Thoracic aorta (tissue), 2 donors: ENCODE measurements at regions not wholly inside any gene's neighbourhood (a gene's known extent, or its start where the extent isn't known, plus 50 kb on each side); places are given as distances from the start of the nearest gene placed in this dataset.

ENCODE experiments used
- ATAC-seq: fragments of 150-250 bp; one replicate; pipeline ENCODE4 v1.8.0; 2017; ENCODE audit warnings: low read depth; ENCODE audit not compliant: insufficient number of reproducible peaks, low FRiP score
- DNase-seq: peaks from one replicate; pipeline ENCODE4 v3.0.0-alpha.2; 2020; ENCODE audit warnings: low spot score
- H3K27ac ChIP-seq, 2 donors: fragments of 200-600 bp; sonication (generic); 1 replicate in 1 of 2; 2 replicates in 1 of 2; pipeline ENCODE4 v1.5.1; 2016; ENCODE audit warnings: mild to moderate bottlenecking in 2 of 2, moderate library complexity in 2 of 2
- H3K27me3 ChIP-seq: fragments of 200-600 bp; sonication (generic); replicated peaks from 2 replicates; pipeline ENCODE4 v1.6.0; 2016; ENCODE audit warnings: mild to moderate bottlenecking; ENCODE audit not compliant: insufficient read depth
- H3K36me3 ChIP-seq: fragments of 200-600 bp; sonication (generic); one replicate; pipeline ENCODE4 v1.5.1; 2016
- H3K4me1 ChIP-seq, 2 donors: fragments of 200-600 bp; sonication (generic); 1 replicate in 1 of 2; 2 replicates in 1 of 2; pipeline versions ENCODE4 v1.5.1 to v1.6.0; 2016; ENCODE audit warnings: low read depth in 2 of 2, mild to moderate bottlenecking in 1 of 2; ENCODE audit not compliant: control insufficient read depth in 1 of 2
- H3K4me3 ChIP-seq: fragments of 200-600 bp; sonication (generic); 2 replicates; pipeline ENCODE4 v1.5.1; 2016; ENCODE audit warnings: mild to moderate bottlenecking
- H3K9me3 ChIP-seq: fragments of 200-600 bp; sonication (generic); 2 replicates; pipeline ENCODE4 v1.5.1; 2016
- TF ChIP-seq, protein P1 (sequence below): fragments of 200-600 bp; sonication (generic); IDR thresholded peaks from one replicate; pipeline ENCODE4 v1.5.1; 2019; ENCODE audit warnings: antibody characterized with exemption

- no peaks in the 10 kb centered on the region for H3K36me3 ChIP-seq
- no peak overlapping the region for H3K4me3 ChIP-seq
- H3K9me3 ChIP-seq: no peaks in the 10 kb centered on the region
- ATAC-seq (no peak), DNase-seq (no peak)
- no peak overlapping the region for H3K27ac ChIP-seq
- H3K27me3 ChIP-seq: no peaks in the 10 kb centered on the region
- no peaks in the 10 kb centered on the region for H3K4me1 ChIP-seq
- TF ChIP-seq, protein P1, sequence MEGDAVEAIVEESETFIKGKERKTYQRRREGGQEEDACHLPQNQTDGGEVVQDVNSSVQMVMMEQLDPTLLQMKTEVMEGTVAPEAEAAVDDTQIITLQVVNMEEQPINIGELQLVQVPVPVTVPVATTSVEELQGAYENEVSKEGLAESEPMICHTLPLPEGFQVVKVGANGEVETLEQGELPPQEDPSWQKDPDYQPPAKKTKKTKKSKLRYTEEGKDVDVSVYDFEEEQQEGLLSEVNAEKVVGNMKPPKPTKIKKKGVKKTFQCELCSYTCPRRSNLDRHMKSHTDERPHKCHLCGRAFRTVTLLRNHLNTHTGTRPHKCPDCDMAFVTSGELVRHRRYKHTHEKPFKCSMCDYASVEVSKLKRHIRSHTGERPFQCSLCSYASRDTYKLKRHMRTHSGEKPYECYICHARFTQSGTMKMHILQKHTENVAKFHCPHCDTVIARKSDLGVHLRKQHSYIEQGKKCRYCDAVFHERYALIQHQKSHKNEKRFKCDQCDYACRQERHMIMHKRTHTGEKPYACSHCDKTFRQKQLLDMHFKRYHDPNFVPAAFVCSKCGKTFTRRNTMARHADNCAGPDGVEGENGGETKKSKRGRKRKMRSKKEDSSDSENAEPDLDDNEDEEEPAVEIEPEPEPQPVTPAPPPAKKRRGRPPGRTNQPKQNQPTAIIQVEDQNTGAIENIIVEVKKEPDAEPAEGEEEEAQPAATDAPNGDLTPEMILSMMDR: no peak
Measured at GRCh38 chr5:165137701-165138100, 1632.3 kb downstream of the MAT2B start.

DNA sequence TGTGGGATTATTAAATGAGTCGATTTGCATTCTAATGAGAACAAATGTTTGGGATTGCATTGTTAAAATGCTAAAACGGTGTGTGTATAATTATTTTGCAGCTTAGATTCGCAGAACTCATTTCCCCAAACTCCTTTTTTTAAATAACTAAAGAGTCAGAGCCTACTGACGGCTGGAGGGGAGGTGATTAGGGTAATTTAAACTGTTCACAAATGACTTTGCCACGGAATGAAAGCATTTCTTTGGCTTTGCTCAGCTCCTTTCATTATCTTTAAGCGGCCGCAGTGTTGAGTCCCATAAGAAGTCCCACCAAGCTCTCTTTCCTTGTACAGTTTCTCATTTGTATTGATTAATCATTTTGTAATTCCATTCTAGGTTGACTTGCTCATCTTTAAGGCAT lies 1632.8 kb downstream of the MAT2B start:
- ATAC-seq (no peak), DNase-seq (no peak)
- no peaks in the 10 kb centered on the region for H3K36me3 ChIP-seq
- H3K27ac ChIP-seq: no peak overlapping the region
- H3K4me3 ChIP-seq: no peak overlapping the region
- no peaks in the 10 kb centered on the region for H3K4me1 ChIP-seq
- TF ChIP-seq, protein P1: no peak
- no peaks in the 10 kb centered on the region for H3K9me3 ChIP-seq
- no peaks in the 10 kb centered on the region for H3K27me3 ChIP-seq

GRCh38 chr5:165139262-165139661 lies 1633.8 kb downstream of the MAT2B start:
- H3K4me1 ChIP-seq: no peaks in the 10 kb centered on the region
- no peak overlapping the region for H3K4me3 ChIP-seq
- no peak for ATAC-seq
- TF ChIP-seq, protein P1: no peak
- H3K9me3 ChIP-seq: no peaks in the 10 kb centered on the region
- H3K36me3 ChIP-seq: no peaks in the 10 kb centered on the region
- no peak overlapping the region for H3K27ac ChIP-seq
- no peaks in the 10 kb centered on the region for H3K27me3 ChIP-seq
- DNase-seq: no peak

DNA sequence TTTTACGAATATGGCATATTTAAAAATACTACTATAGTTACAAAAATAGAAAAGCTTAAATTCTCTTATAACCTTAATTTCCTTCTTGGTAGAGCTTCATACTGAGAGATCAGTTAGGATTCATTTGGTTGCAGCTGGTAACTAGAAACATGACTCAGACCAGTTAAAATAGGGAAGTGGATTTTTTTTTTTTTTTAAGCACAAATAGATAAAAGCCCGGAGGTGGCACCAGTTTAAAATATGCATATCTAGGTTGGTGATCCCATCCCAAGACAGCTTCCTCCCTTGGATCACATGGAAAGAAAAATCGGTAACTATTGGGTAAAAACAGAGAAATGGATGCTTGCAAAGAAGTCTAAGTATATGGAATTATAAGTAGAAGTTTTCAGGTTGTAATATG lies 1634.3 kb downstream of the MAT2B start:
- H3K27me3 ChIP-seq: no peaks in the 10 kb centered on the region
- TF ChIP-seq, protein P1: no peak
- no peak for DNase-seq
- no peak overlapping the region for H3K27ac ChIP-seq
- no peaks in the 10 kb centered on the region for H3K4me1 ChIP-seq
- H3K4me3 ChIP-seq: no peak overlapping the region
- no peaks in the 10 kb centered on the region for H3K9me3 ChIP-seq
- ATAC-seq: no peak
- H3K36me3 ChIP-seq: no peaks in the 10 kb centered on the region

GRCh38 chr5:165143741-165144140 lies 1638.3 kb downstream of the MAT2B start:
- DNase-seq (no peak), ATAC-seq (no peak)
- H3K27me3 ChIP-seq: no peaks in the 10 kb centered on the region
- TF ChIP-seq, protein P1: no peak
- no peaks in the 10 kb centered on the region for H3K4me1 ChIP-seq
- H3K9me3 ChIP-seq: no peaks in the 10 kb centered on the region
- no peaks in the 10 kb centered on the region for H3K36me3 ChIP-seq
- no peak overlapping the region for H3K27ac ChIP-seq
- no peak overlapping the region for H3K4me3 ChIP-seq
